ENCODE measurements at regions not wholly inside any gene's neighbourhood (a gene's known extent, or its start where the extent isn't known, plus 50 kb on each side); places are given as distances from the start of the nearest gene placed in this dataset.

DNA sequence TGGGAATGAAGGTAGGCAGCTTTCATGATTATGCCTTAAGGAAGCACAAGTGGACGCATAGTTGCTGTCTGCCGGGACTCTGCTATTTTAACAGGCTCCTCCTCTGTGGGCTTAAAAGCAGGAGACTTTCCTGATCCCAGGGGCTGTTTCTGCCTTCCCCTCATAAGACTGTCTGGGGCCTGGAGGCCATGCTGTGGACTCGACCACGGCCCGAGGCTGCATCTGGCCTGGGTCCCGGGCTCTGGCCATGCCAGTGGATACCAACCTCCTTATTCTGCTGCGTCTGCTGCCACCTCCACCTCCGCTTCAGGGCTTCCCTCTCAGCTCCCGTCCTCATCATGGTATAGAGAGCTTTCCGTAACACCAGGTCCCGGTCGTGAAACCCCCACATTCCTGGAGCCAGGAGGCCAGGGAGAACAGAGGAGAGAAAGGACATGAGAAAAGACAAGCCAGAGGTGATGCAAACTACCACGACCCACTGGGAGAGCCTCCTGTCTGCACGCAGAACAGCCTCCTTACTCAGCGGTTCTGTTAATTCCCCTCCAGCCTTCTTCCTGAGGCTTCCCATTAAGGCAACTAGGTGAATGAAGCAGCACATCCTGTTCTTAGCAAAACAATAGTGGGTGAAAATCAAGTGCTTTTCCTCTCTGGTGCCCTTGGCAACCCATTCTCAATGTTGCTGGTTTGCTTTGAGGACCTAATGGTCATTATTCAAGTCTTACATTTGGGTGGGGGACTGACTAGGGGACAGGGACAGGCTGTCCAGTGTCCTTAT, 200.5 kb downstream of the KLF13 start:
- no peak for TF ChIP-seq EZH2 (IDR thresholded peaks at IDR 0.05; ENCODE audit: insufficient read depth, poor library complexity, severe bottlenecking)
- TF ChIP-seq EZH2phosphoT487 (IDR thresholded peaks at IDR 0.05; ENCODE audit: insufficient read depth, low read depth), result no peak

Data from GM23248 (cell line).